Muscle of leg (tissue), 3 donors: ENCODE measurements at regions not wholly inside any gene's neighbourhood (a gene's known extent, or its start where the extent isn't known, plus 50 kb on each side); places are given as distances from the start of the nearest gene placed in this dataset.
A peak's percentile ranks its signal among the peaks of the same experiment; 100 is the strongest.

ENCODE experiments used
- DNase-seq: peaks from one replicate; pipeline ENCODE4 v3.0.0; 2013
- H3K27ac ChIP-seq: one replicate; pipeline ENCODE4 v1.5.1; 2013; ENCODE audit warnings: mild to moderate bottlenecking, low read length, control low read depth
- H3K27me3 ChIP-seq: one replicate; pipeline ENCODE4 v1.6.1; 2013; ENCODE audit warnings: low read length; ENCODE audit not compliant: control insufficient read depth, insufficient read depth
- H3K36me3 ChIP-seq: one replicate; pipeline ENCODE4 v1.6.1; 2013; ENCODE audit warnings: low read length; ENCODE audit not compliant: control insufficient read depth, insufficient read depth
- H3K4me1 ChIP-seq: one replicate; pipeline ENCODE4 v1.6.1; 2013; ENCODE audit warnings: low read length; ENCODE audit not compliant: control insufficient read depth, insufficient read depth
- H3K4me3 ChIP-seq: one replicate; pipeline ENCODE4 v1.5.1; 2013; ENCODE audit warnings: low read length, control low read depth
- H3K9me3 ChIP-seq: replicated peaks from 2 replicates; pipeline ENCODE4 v1.6.1; 2013; ENCODE audit warnings: low read depth, low read length; ENCODE audit not compliant: control insufficient read depth
- WGBS: methylation state at CpG from one replicate; pipeline ENCODE4 v1.1.5; 2013; ENCODE audit warnings: missing lambda C conversion rate; ENCODE audit not compliant: insufficient coverage; 5-methylcytosine and 5-hydroxymethylcytosine counted together

DNA sequence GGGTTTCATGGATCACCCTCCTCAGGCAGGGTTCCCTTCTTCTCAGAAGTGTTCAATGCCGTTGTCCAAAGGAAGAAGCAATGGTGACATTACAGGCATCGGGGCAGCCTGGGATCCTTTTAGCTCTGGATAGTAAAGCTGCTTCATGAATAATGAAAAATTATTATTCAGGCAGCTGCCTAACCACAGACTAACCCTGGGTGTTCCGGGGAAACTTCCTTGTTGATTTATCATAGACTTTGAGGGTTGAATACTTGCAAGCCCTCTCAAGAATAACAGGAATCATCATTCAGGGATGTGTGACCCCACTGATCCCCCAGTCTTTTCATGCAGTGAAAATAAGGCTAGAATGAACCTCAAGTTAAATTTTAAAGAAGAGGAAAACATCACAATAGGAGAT is 419.4 kb downstream of the MEIS1 start:
- H3K9me3 ChIP-seq = no peaks in the 10 kb centered on the region
- H3K36me3 ChIP-seq = no peaks in the 10 kb centered on the region
- peaks cover 2% of the 10 kb centered on the region for H3K4me1 ChIP-seq
- no peak overlapping the region for H3K27ac ChIP-seq
- H3K4me3 ChIP-seq = no peak overlapping the region
- no CpG with 5 or more reads among the region's 3 CpGs for WGBS
- H3K27me3 ChIP-seq = no peaks in the 10 kb centered on the region
- DNase-seq = no peak

DNA sequence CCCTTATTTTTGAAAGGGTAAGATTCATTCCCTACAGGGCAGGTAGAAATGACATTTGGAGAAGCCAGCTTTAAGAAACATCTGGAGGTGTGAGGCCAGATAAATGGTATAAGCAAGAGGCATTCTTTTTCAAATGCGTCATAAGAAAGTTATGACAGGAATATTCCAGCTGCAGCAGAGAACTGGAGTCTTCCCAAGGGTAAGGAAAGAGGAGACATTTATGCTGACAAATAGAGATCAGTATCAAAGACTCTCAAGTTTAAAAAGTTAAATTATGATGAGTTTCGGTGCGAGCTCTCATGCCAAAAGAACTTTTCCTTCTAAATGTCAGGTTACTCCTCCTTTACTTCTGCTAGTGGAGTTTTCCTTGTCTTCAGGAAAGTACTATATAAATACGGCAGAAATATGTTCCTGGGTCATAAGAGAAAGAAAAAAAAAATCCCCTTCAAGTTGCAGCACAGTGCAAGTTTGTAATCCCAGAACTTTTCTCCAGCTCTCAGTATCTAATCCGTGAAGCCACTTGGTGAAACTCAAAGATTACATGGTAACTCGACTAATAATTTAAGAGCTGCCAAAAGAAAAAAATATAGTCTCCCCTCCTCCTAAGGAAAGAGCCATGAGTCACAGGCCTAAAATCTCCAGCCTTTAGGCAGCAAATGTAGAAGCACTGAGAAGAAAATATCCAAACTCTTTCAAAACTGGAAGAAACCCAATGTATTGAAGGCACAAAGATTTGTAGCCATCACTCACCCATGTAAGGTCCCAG is 428.1 kb downstream of the MEIS1 start:
- peak overlapping the region; percentile 15 for H3K27ac ChIP-seq
- H3K9me3 ChIP-seq = no peaks in the 10 kb centered on the region
- H3K36me3 ChIP-seq = no peaks in the 10 kb centered on the region
- DNase-seq = peak; percentile 81
- 37% methylated on average over 2 of the region's 6 CpGs for WGBS
- H3K27me3 ChIP-seq = no peaks in the 10 kb centered on the region
- H3K4me1 ChIP-seq = no peaks in the 10 kb centered on the region
- no peak overlapping the region for H3K4me3 ChIP-seq

DNA sequence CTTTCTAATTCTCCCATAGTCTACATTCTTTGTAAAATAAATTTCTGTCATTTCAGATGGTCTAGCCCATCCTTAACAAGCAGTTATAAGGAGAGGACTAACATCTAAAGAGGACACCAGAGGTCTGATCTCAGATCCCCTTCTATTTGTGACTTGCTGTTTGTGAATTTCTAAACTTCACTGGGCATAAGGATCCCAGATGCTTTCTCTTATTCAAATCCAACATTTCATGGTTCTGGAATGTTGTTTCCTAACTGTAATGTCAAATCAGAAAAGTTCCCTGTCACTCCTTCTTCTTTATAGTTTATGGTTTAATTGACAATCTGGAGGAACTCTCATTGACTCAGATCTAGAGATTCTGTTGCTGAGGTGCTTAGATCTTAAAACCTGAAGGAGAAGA is 430.2 kb downstream of the MEIS1 start:
- H3K27me3 ChIP-seq = no peaks in the 10 kb centered on the region
- no peak for DNase-seq
- no peaks in the 10 kb centered on the region for H3K4me1 ChIP-seq
- no peaks in the 10 kb centered on the region for H3K9me3 ChIP-seq
- no peak overlapping the region for H3K4me3 ChIP-seq
- no peak overlapping the region for H3K27ac ChIP-seq
- no peaks in the 10 kb centered on the region for H3K36me3 ChIP-seq

DNA sequence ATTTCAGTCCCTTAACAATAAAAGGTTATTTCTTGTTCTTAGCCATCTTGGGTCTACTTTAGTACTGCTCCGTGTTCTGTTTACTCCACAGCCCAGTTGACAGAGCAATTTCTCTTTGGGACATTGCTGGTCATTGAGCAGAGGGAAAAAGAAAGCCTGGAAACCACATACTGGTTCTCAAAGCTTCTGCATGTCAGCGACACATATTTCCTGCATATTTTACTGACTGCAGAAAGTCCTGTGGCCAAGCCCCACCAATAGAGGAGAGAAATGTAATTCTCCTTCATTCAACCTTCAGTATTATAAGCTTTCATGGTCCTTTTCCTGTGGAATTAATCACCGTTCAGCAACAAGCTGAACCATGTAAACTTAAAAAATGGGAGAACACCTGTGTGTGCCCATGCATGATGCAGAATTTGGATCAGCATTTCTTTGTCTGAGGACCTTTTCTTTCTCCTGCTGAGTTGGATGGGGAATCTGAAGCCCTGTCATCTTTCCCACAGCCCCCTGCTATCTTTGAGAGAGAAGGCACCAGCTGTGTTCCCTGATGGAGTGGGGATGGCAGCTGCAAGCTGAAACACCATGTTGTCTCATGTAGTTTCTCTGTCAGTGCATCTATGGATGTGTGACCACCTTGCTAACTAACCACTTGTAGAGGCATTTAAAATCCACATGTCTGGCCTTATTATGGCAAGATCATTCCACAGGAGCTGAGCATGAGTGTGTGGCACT is 431.6 kb downstream of the MEIS1 start:
- no peaks in the 10 kb centered on the region for H3K4me1 ChIP-seq
- DNase-seq = no peak
- H3K27me3 ChIP-seq = no peaks in the 10 kb centered on the region
- no peaks in the 10 kb centered on the region for H3K36me3 ChIP-seq
- no CpG with 5 or more reads among the region's 3 CpGs for WGBS
- H3K27ac ChIP-seq = no peak overlapping the region
- H3K4me3 ChIP-seq = no peak overlapping the region
- H3K9me3 ChIP-seq = no peaks in the 10 kb centered on the region

DNA sequence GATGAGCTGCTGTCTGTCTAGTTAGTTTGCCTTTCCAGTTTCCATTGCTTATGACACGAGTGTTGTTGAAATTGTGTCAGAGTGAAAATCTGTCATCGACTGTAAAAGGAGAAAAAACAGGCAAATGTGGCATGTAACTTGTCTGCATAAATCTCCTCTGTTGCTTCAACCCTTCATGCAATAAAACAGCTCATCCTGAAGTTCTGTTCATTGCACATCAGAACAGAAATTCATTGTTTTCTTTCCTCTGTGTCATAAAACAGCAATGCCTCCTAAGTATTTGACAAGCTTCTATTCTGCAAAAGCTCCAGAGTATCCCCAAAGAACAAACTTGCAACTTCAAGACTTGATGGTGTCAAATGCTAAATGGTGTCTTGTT is 432.1 kb downstream of the MEIS1 start:
- H3K4me1 ChIP-seq = no peaks in the 10 kb centered on the region
- H3K9me3 ChIP-seq = no peaks in the 10 kb centered on the region
- DNase-seq = no peak
- no peaks in the 10 kb centered on the region for H3K27me3 ChIP-seq
- H3K36me3 ChIP-seq = no peaks in the 10 kb centered on the region
- no peak overlapping the region for H3K27ac ChIP-seq
- no peak overlapping the region for H3K4me3 ChIP-seq
- WGBS = 80% methylated on average over 1 of the region's 2 CpGs

DNA sequence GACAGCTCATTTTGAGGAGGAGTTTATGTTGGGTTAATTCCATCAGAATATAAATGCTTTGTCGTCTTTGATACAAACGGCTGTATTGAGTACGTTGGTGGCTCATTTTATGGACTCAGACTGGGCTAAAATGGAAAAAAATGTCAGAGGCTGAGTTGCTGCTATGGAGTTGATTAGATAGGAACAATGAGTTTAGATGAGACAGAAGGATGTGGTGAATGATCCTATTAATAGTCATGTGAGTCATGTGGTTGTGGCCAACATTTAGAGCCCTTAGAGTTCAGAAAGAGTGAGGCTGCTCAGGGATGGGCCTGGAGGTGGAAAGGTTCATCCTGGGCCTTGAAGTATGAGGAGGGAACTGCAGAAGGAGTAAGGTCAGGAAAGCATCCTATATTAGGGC is 434.2 kb downstream of the MEIS1 start:
- Histone ChIP-seq H3K27me3 (no peaks in the 10 kb centered on the region), H3K36me3 (no peaks in the 10 kb centered on the region), H3K27ac (no peak overlapping the region), H3K9me3 (no peaks in the 10 kb centered on the region), H3K4me3 (no peak overlapping the region), H3K4me1 (no peaks in the 10 kb centered on the region)
- 81% methylated on average over 2 of the region's 3 CpGs for WGBS
- DNase-seq = no peak

DNA sequence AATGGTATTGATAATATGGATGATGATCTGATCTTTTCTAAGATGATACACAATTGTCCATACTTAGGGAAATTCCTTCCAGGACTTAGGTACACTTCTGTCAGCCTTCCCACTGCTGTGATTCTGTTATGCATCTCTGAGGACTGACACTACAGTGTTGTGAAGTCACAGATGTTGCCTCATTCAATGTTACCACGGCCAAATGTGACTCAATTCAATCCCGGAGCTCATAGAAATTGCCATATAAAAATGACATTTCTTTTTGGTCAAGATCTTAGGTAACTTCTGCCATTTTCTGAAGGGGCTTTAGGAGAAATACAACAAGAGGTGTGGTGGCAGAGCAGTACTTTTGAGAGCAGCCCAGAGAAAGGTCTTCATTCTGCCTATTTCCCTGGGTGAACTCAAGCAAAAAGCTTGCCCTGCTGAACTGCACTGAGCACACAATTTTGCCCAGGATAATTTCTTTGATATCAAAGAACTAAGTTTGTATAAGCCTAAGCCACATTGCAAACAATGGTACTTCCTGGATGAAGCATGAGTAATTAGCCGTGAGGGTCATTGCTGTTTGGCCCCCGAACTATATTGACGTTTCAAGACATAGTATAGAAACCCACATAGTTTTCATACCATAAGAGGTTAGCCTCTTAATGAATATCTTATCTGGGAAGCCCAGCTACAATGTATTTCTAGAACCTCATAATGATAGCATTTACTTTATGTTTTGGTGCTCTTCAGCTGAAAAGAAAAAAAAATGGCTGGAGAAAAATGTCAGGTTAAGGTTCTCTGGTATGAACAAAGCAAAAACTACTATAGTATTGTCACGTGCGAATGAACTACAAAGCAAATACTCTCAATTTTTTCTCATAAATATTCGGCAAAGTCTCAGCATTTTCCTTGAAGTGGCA is 437.4 kb downstream of the MEIS1 start:
- Histone ChIP-seq H3K36me3 (no peaks in the 10 kb centered on the region), H3K4me3 (no peak overlapping the region), H3K9me3 (no peaks in the 10 kb centered on the region), H3K27me3 (no peaks in the 10 kb centered on the region), H3K27ac (no peak overlapping the region), H3K4me1 (no peaks in the 10 kb centered on the region)
- WGBS = no CpG with 5 or more reads among the region's 8 CpGs
- DNase-seq = no peak

DNA sequence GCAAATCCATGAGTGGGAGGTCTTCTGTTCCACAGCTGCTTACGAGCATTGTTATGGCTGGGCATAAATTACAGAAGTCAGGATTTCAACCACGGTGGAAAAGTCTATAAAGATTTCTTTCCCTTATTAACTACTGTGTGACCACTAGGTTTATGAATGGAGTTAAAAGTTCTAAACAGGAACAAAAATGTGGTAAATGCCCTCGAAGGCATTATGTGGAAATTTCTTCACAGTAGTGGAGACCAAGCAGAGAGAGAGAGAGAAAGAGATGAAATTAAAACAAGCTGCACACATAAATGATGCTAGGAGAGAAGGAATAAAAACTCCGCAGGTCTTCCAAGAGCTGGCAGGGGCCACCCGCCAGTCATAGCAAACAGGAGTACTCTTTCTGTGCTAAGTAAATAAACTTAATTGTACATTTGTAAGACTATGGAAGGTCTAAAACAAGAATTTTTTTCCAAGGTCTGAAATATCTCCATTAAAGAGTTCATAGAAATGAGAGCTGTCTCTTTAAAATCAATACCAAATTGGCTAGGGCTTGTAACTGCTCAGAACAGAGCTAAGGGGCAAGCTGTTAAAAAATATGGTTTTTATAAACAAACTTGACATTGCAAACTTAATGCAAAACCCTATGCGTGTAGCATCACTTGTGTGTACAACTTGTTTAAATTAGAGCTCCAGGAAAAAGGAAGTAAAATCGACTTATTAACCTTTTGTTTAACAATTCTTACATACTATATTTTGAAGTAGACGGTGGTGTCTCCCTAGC is 438.2 kb downstream of the MEIS1 start:
- H3K4me3 ChIP-seq = no peak overlapping the region
- no peaks in the 10 kb centered on the region for H3K36me3 ChIP-seq
- no peak for DNase-seq
- H3K27ac ChIP-seq = no peak overlapping the region
- no peaks in the 10 kb centered on the region for H3K9me3 ChIP-seq
- WGBS = no CpG with 5 or more reads among the region's 8 CpGs
- H3K4me1 ChIP-seq = no peaks in the 10 kb centered on the region
- H3K27me3 ChIP-seq = no peaks in the 10 kb centered on the region

DNA sequence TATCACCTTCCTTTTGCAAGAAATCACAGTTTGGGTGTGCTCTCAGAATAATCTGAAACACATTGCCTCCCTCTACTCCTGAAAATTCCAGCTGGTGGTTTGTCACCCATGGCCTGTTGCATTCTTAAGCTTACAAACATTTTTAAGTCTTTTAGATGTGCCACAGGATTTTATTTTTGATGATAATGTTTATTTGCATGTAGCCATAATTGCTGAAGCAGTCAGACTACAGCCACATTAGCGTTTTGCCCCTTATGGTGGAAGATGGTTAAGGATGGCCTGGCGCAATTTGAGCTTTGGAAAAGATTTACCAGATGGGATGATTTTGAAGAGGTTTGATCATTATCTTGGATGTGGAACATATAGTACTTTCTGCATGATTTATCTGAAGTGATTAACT is 439.5 kb downstream of the MEIS1 start:
- DNase-seq = no peak

More for the DNA sequence above, 439.5 kb downstream of the MEIS1 start:
- Histone ChIP-seq H3K36me3 (no peaks in the 10 kb centered on the region), H3K4me1 (no peaks in the 10 kb centered on the region), H3K9me3 (no peaks in the 10 kb centered on the region), H3K4me3 (no peak overlapping the region), H3K27me3 (no peaks in the 10 kb centered on the region), H3K27ac (no peak overlapping the region)
- 90% methylated on average over 2 of the region's 2 CpGs for WGBS
